ENCODE measurements at regions not wholly inside any gene's neighbourhood (a gene's known extent, or its start where the extent isn't known, plus 50 kb on each side); places are given as distances from the start of the nearest gene placed in this dataset.

DNA sequence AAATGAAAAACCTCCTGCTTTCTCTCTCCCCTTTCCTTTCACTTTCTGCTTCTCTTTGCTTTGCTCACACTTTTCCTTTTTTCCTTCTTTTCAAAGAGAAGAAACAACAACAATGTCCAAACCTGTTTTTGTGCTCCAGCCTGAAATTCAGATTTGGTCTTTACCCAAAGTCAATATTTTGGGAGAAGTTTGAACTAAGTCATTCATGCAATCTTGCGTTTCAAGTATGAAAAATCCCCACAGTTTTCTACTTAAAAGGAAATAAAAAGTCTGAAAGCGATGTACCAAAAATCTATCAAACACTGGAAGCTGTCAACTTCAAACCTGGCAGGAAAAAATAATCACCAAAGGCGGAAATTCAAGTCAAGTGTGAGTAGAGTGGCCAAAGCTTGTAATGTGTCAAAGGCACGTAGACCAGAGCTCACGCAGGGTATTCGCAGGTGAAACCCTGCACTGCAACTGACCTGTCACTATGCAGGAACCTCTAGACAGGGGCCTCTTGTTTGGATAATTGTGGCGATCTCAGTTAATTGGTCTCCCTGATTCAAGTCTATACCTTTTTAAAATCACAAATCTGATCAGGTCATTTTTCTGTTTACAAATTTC is 118.8 kb upstream of the GALNT15 start:
- TF ChIP-seq, protein P1, sequence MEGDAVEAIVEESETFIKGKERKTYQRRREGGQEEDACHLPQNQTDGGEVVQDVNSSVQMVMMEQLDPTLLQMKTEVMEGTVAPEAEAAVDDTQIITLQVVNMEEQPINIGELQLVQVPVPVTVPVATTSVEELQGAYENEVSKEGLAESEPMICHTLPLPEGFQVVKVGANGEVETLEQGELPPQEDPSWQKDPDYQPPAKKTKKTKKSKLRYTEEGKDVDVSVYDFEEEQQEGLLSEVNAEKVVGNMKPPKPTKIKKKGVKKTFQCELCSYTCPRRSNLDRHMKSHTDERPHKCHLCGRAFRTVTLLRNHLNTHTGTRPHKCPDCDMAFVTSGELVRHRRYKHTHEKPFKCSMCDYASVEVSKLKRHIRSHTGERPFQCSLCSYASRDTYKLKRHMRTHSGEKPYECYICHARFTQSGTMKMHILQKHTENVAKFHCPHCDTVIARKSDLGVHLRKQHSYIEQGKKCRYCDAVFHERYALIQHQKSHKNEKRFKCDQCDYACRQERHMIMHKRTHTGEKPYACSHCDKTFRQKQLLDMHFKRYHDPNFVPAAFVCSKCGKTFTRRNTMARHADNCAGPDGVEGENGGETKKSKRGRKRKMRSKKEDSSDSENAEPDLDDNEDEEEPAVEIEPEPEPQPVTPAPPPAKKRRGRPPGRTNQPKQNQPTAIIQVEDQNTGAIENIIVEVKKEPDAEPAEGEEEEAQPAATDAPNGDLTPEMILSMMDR (IDR thresholded peaks at IDR 0.05), result no peak
- TF ChIP-seq ZFX (IDR thresholded peaks at IDR 0.05; ENCODE audit: borderline replicate concordance), result no peak

Measured in 22Rv1 (cell line).